OCI-LY1 (cell line): ENCODE measurements at regions not wholly inside any gene's neighbourhood (a gene's known extent, or its start where the extent isn't known, plus 50 kb on each side); places are given as distances from the start of the nearest gene placed in this dataset.

ENCODE experiments used
- H2AFZ ChIP-seq: fragments of 200-600 bp; sonication (generic), shearing (Covaris generic); 2 replicates; pipeline ENCODE4 v1.6.0; 2014; ENCODE audit warnings: antibody characterized with exemption, mild to moderate bottlenecking, low read length
- H3F3A ChIP-seq: fragments of 200-600 bp; sonication (generic), shearing (Covaris generic); 2 replicates; pipeline ENCODE4 v1.6.0; 2014; ENCODE audit warnings: mild to moderate bottlenecking, antibody characterized with exemption, low read length, moderate library complexity; ENCODE audit not compliant: insufficient read depth
- H3K27ac ChIP-seq: fragments of 200-600 bp; sonication (generic); 2 replicates; pipeline ENCODE4 v1.5.1; 2014; ENCODE audit warnings: low read length, mixed run types, mild to moderate bottlenecking, low read depth; ENCODE audit not compliant: poor library complexity, severe bottlenecking
- H3K27me3 ChIP-seq: fragments of 200-600 bp; sonication (generic); 2 replicates; pipeline ENCODE4 v1.6.0; 2014; ENCODE audit warnings: antibody characterized with exemption, mild to moderate bottlenecking, low read length, moderate library complexity; ENCODE audit not compliant: insufficient read depth
- H3K36me3 ChIP-seq: fragments of 200-600 bp; sonication (generic); 2 replicates; pipeline ENCODE4 v1.6.1; 2014; ENCODE audit warnings: mild to moderate bottlenecking, antibody characterized with exemption, low read length, moderate library complexity, mixed read lengths; ENCODE audit not compliant: insufficient read depth
- H3K4me1 ChIP-seq: fragments of 200-600 bp; sonication (generic); 2 replicates; pipeline ENCODE4 v1.5.1; 2014; ENCODE audit warnings: mild to moderate bottlenecking, low read length, moderate library complexity; ENCODE audit not compliant: insufficient read depth, severe bottlenecking
- H3K4me2 ChIP-seq: fragments of 200-600 bp; sonication (generic), shearing (Covaris generic); 2 replicates; pipeline ENCODE4 v1.6.1; 2014; ENCODE audit warnings: low read length
- H3K4me3 ChIP-seq: fragments of 200-600 bp; sonication (generic); 2 replicates; pipeline ENCODE4 v1.5.1; 2014; ENCODE audit warnings: low read length, low read depth, mild to moderate bottlenecking, mixed read lengths; ENCODE audit not compliant: poor library complexity, severe bottlenecking
- H3K79me2 ChIP-seq: fragments of 200-600 bp; shearing (Covaris generic); 2 replicates; pipeline ENCODE4 v1.6.1; 2016; ENCODE audit warnings: mixed run types, low read length, mixed read lengths; ENCODE audit not compliant: insufficient read depth
- H3K9ac ChIP-seq: fragments of 200-600 bp; sonication (generic), shearing (Covaris generic); 2 replicates; pipeline ENCODE4 v1.6.1; 2014; ENCODE audit warnings: mild to moderate bottlenecking, low read length, mixed read lengths
- H3K9me2 ChIP-seq: fragments of 200-600 bp; sonication (generic), shearing (Covaris generic); 2 replicates; pipeline ENCODE4 v1.6.1; 2014; ENCODE audit warnings: low read depth, mild to moderate bottlenecking, low read length, mixed read lengths
- H3K9me3 ChIP-seq: fragments of 200-600 bp; shearing (Covaris generic); 2 replicates; pipeline ENCODE4 v1.6.1; 2014; ENCODE audit warnings: low read length, mixed read lengths
- H4K20me1 ChIP-seq: fragments of 200-600 bp; sonication (generic), shearing (Covaris generic); 2 replicates; pipeline ENCODE4 v1.6.0; 2016; ENCODE audit warnings: mild to moderate bottlenecking, low read length; ENCODE audit not compliant: insufficient read depth
- CTCF ChIP-seq: fragments of 200-600 bp; sonication (generic), shearing (Covaris generic); IDR thresholded peaks from 2 replicates; pipeline ENCODE4 v1.5.1; 2017; ENCODE audit warnings: mild to moderate bottlenecking, antibody characterized with exemption, low read length, moderate library complexity, mixed read lengths
- EZH2 ChIP-seq: fragments of 200-600 bp; sonication (generic), shearing (Covaris generic); IDR thresholded peaks from 2 replicates; pipeline ENCODE4 v1.8.0; 2017; ENCODE audit warnings: borderline replicate concordance, mixed run types, mild to moderate bottlenecking, antibody characterized with exemption, low read length, moderate library complexity, mixed read lengths

- Histone ChIP-seq H3K27ac (no peak overlapping the region), H3F3A (no peaks in the 10 kb centered on the region), H3K9me2 (no peaks in the 10 kb centered on the region), H3K4me1 (no peaks in the 10 kb centered on the region), H3K9me3 (no peaks in the 10 kb centered on the region), H4K20me1 (no peaks in the 10 kb centered on the region), H3K4me3 (no peak overlapping the region), H3K27me3 (no peaks in the 10 kb centered on the region), H3K36me3 (no peaks in the 10 kb centered on the region), H2AFZ (no peak overlapping the region), H3K79me2 (no peaks in the 10 kb centered on the region), H3K9ac (no peak overlapping the region), H3K4me2 (no peak overlapping the region)
- TF ChIP-seq CTCF (no peak), EZH2 (no peak)
Measured at GRCh38 chr11:37336401-37336800, 738.4 kb upstream of the RAG2 start.

GRCh38 chr11:37333345-37333744, 735.3 kb upstream of the RAG2 start:
- no peaks in the 10 kb centered on the region for H3K36me3 ChIP-seq
- H3K4me3 ChIP-seq = no peak overlapping the region
- no peak overlapping the region for H3K4me2 ChIP-seq
- no peak overlapping the region for H3K27ac ChIP-seq
- H3K9ac ChIP-seq = no peak overlapping the region
- no peaks in the 10 kb centered on the region for H3F3A ChIP-seq
- no peaks in the 10 kb centered on the region for H3K79me2 ChIP-seq
- no peaks in the 10 kb centered on the region for H3K9me2 ChIP-seq
- no peaks in the 10 kb centered on the region for H3K9me3 ChIP-seq
- no peaks in the 10 kb centered on the region for H3K4me1 ChIP-seq
- TF ChIP-seq CTCF = no peak
- TF ChIP-seq EZH2 = no peak
- no peaks in the 10 kb centered on the region for H4K20me1 ChIP-seq
- H3K27me3 ChIP-seq = no peaks in the 10 kb centered on the region
- H2AFZ ChIP-seq = no peak overlapping the region

- Histone ChIP-seq H3K27ac (no peak overlapping the region), H3F3A (no peaks in the 10 kb centered on the region), H3K9ac (no peak overlapping the region), H3K9me3 (no peaks in the 10 kb centered on the region), H3K27me3 (no peaks in the 10 kb centered on the region), H3K4me2 (no peak overlapping the region), H3K36me3 (no peaks in the 10 kb centered on the region), H3K79me2 (no peaks in the 10 kb centered on the region), H2AFZ (no peak overlapping the region), H3K4me1 (no peaks in the 10 kb centered on the region), H3K4me3 (no peak overlapping the region), H3K9me2 (no peaks in the 10 kb centered on the region), H4K20me1 (no peaks in the 10 kb centered on the region)
- TF ChIP-seq CTCF = no peak
- TF ChIP-seq EZH2 = no peak
Measured at GRCh38 chr11:37323843-37324242, 725.8 kb upstream of the RAG2 start.
